Loucy (cell line): ENCODE measurements at regions not wholly inside any gene's neighbourhood (a gene's known extent, or its start where the extent isn't known, plus 50 kb on each side); places are given as distances from the start of the nearest gene placed in this dataset.

Source experiments
- H2AFZ ChIP-seq: fragments of 200-600 bp; sonication (generic); 2 replicates; pipeline ENCODE4 v1.6.0; 2016; ENCODE audit warnings: antibody characterized with exemption, mild to moderate bottlenecking, low read length, moderate library complexity
- H3F3A ChIP-seq: fragments of 200-600 bp; 2 replicates; pipeline ENCODE4 v1.6.0; 2016; ENCODE audit warnings: antibody characterized with exemption, low read depth, mild to moderate bottlenecking
- H3K27me3 ChIP-seq: fragments of 200-600 bp; sonication (generic); 2 replicates; pipeline ENCODE4 v1.6.1; 2014; ENCODE audit warnings: low read length, mild to moderate bottlenecking; ENCODE audit not compliant: insufficient read depth, poor library complexity, severe bottlenecking
- H3K36me3 ChIP-seq: fragments of 200-600 bp; sonication (generic); 2 replicates; pipeline ENCODE4 v1.6.1; 2016; ENCODE audit warnings: low read length; ENCODE audit not compliant: insufficient read depth
- H3K4me1 ChIP-seq: fragments of 200-600 bp; sonication (generic); 2 replicates; pipeline ENCODE4 v1.5.1; 2014; ENCODE audit warnings: low read length, mild to moderate bottlenecking; ENCODE audit not compliant: insufficient read depth, poor library complexity, severe bottlenecking
- H3K4me2 ChIP-seq: fragments of 200-600 bp; sonication (generic); 2 replicates; pipeline ENCODE4 v1.6.0; 2014; ENCODE audit warnings: antibody characterized with exemption, low read length, low read depth, mild to moderate bottlenecking; ENCODE audit not compliant: poor library complexity, severe bottlenecking
- H3K4me3 ChIP-seq: fragments of 200-600 bp; sonication (generic); 2 replicates; pipeline ENCODE4 v1.5.1; 2014; ENCODE audit warnings: low read length, mild to moderate bottlenecking, mixed read lengths; ENCODE audit not compliant: poor library complexity, severe bottlenecking
- H3K79me2 ChIP-seq: fragments of 200-600 bp; sonication (generic); 2 replicates; pipeline ENCODE4 v1.6.1; 2014; ENCODE audit warnings: low read length; ENCODE audit not compliant: insufficient read depth
- H3K9ac ChIP-seq: fragments of 200-600 bp; sonication (generic); 2 replicates; pipeline ENCODE4 v1.6.0; 2014; ENCODE audit warnings: mild to moderate bottlenecking, low read depth, low read length, moderate library complexity; ENCODE audit not compliant: poor library complexity, severe bottlenecking
- H3K9me2 ChIP-seq: fragments of 200-600 bp; sonication (generic); replicated peaks from 2 replicates; pipeline ENCODE4 v1.6.1; 2016; ENCODE audit warnings: low read depth, low read length, mixed read lengths
- H3K9me3 ChIP-seq: fragments of 200-600 bp; sonication (generic); 2 replicates; pipeline ENCODE4 v1.6.1; 2014; ENCODE audit warnings: mild to moderate bottlenecking, antibody characterized with exemption, low read length, low read depth; ENCODE audit not compliant: insufficient read depth
- H4K20me1 ChIP-seq: fragments of 200-600 bp; sonication (generic); 2 replicates; pipeline ENCODE4 v1.6.0; 2014; ENCODE audit warnings: antibody characterized with exemption, low read length, mild to moderate bottlenecking; ENCODE audit not compliant: insufficient read depth, poor library complexity, severe bottlenecking
- CTCF ChIP-seq: fragments of 200-600 bp; sonication (generic); conservative IDR thresholded peaks from 2 replicates; pipeline ENCODE4 v1.5.1; 2014; ENCODE audit warnings: mild to moderate bottlenecking, antibody characterized with exemption, low read length
- EZH2phosphoT487 ChIP-seq: fragments of 200-600 bp; IDR thresholded peaks from 2 replicates; pipeline ENCODE4 v1.6.1; 2018; ENCODE audit warnings: antibody characterized with exemption, mild to moderate bottlenecking, moderate library complexity, borderline replicate concordance

- Histone ChIP-seq H4K20me1 (no peaks in the 10 kb centered on the region), H3F3A (no peaks in the 10 kb centered on the region), H3K4me3 (no peak overlapping the region), H2AFZ (no peak overlapping the region), H3K4me2 (no peak overlapping the region), H3K36me3 (no peaks in the 10 kb centered on the region), H3K9me3 (no peaks in the 10 kb centered on the region), H3K9me2 (no peaks in the 10 kb centered on the region), H3K27me3 (no peaks in the 10 kb centered on the region), H3K4me1 (no peaks in the 10 kb centered on the region), H3K79me2 (no peaks in the 10 kb centered on the region), H3K9ac (no peak overlapping the region)
- TF ChIP-seq EZH2phosphoT487 (no peak), CTCF (no peak)
Measured at GRCh38 chr6:122859676-122860075, 70.6 kb downstream of the SMPDL3A start.

- Histone ChIP-seq H3K9me3 (no peaks in the 10 kb centered on the region), H3K36me3 (no peaks in the 10 kb centered on the region), H3K4me3 (no peak overlapping the region), H3K9ac (no peak overlapping the region), H2AFZ (no peak overlapping the region), H3F3A (no peaks in the 10 kb centered on the region), H3K4me1 (no peaks in the 10 kb centered on the region), H4K20me1 (no peaks in the 10 kb centered on the region), H3K9me2 (no peaks in the 10 kb centered on the region), H3K4me2 (no peak overlapping the region), H3K79me2 (no peaks in the 10 kb centered on the region), H3K27me3 (no peaks in the 10 kb centered on the region)
- TF ChIP-seq EZH2phosphoT487 (no peak), CTCF (no peak)
Measured at GRCh38 chr6:122861594-122861993, 72.5 kb downstream of the SMPDL3A start.

- Histone ChIP-seq H4K20me1 (no peaks in the 10 kb centered on the region), H2AFZ (no peak overlapping the region), H3K4me1 (no peaks in the 10 kb centered on the region), H3F3A (no peaks in the 10 kb centered on the region), H3K4me3 (no peak overlapping the region), H3K4me2 (no peak overlapping the region), H3K9me2 (no peaks in the 10 kb centered on the region), H3K9ac (no peak overlapping the region), H3K27me3 (no peaks in the 10 kb centered on the region), H3K9me3 (no peaks in the 10 kb centered on the region), H3K36me3 (no peaks in the 10 kb centered on the region), H3K79me2 (no peaks in the 10 kb centered on the region)
- TF ChIP-seq EZH2phosphoT487 = no peak
- no peak for TF ChIP-seq CTCF
Measured at GRCh38 chr6:122868137-122868536, 79.1 kb downstream of the SMPDL3A start.
